ENCODE measurements at regions not wholly inside any gene's neighbourhood (a gene's known extent, or its start where the extent isn't known, plus 50 kb on each side); places are given as distances from the start of the nearest gene placed in this dataset.

DNA sequence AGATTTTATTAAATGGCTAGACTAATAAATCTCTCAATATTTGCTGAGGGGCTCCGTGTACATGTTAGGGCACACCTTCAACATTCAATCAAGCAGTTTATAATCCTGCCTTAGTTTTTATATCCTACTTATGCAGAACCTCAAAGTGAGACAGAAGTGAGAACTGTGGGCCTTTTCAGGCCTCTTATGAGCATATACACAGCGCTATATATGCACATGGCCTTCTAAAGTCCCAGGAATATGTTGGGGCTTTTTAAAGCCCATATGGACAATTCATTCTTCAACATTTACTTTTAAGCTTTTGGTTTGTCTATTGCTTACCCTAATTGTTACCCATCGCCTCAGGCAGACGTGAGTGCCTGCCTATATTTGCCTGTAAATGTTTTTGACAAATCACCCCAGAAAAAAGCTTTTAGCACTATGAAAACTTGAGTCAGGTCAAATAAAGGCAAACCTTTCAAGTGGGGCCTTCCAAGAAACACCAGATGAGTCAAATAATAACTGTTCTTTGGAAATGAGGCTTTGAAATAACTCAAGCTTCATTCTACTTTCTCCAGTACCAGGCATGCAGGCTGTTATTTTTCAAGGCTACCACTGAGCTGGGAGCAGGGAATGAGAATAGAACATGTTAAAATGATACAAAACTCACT lies 58.2 kb downstream of the ESM1 start:
- DNase-seq (ENCODE audit: low read depth) = no peak

DNA sequence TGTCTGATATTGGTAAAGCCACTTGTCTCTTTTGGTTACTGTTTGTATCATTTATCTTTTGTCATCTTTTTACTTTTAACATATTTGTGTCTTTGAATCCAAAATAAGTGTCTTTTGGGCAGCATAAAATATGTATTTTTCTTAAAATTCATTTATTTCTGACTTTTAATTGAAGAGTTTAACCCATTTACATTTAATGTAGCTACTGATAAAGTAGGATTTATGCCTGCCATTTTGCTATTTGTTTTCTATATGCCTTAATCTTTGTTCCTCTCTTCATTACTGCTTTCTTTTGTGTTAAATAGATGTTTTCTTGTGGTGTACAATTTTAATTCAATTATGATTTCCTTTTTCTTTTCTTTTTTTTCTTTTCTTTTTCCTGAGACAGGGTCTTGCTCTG lies 60.9 kb downstream of the ESM1 start:
- DNase-seq (ENCODE audit: low read depth) = no peak

DNA sequence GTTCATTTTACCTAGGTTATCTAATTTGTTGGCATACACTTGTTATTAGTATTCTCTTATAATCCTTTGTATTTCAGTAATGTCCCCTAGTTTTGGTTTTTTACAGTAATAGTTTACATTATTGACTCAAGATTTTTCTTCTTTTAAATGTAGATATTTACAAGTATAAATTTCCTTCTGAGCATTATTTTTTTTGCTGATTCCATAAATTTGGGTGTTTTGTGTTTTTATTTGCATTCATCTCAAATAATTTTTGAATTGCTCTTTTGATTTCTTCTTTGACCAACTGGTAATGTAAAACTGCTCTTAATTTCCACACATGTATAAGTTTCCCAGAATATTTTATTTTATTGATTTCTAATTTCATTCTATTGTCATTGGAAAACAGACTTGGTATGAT lies 68.1 kb downstream of the ESM1 start:
- no peak for DNase-seq (ENCODE audit: low read depth)

DNA sequence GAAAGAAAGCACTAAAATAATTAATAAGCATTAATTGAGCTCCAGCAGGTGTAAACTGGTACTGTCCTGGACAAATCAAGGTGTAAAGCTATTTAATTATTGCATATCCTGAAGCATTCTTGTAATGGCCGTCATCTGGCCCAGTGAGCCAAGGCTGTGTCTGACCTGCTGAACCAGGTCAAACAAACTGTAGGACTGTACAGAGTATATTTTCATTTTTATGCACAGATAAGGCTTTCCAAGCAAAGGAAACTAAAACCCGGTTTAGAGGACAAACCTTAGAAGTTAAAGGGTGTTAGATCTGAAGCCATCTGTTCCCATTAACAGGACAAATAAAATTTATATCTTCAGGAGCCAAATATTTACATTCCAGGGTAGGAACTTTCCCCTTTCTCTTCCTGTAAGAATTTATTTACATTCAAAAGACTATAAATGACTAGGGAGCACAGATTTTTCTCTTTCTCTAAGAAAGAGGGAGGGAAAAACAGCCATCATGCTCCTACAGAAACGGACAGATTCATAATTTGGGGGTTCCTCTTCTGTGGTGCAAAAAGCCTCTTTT lies 69.8 kb downstream of the ESM1 start:
- no peak for DNase-seq (ENCODE audit: low read depth)

DNA sequence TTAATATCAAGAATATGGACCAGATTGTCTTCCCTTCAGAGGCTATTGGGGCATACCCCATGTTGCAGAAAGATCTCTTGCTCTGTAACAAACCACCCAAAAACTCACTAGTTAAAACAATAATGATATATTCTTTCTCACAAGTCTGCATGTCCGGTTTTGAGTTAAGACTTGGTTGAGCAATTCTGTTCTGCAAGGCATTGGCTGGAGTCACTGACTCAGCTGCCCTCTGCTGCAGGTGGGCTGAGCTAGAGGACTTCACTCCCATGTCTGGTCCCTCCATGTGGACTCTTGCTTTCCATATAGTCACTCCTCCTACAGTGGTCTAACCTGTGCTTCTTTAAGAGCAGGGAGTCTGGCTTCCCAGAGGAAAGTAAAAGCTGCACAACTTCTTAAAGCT lies 73.4 kb downstream of the ESM1 start:
- no peak for DNase-seq (ENCODE audit: low read depth)

DNA sequence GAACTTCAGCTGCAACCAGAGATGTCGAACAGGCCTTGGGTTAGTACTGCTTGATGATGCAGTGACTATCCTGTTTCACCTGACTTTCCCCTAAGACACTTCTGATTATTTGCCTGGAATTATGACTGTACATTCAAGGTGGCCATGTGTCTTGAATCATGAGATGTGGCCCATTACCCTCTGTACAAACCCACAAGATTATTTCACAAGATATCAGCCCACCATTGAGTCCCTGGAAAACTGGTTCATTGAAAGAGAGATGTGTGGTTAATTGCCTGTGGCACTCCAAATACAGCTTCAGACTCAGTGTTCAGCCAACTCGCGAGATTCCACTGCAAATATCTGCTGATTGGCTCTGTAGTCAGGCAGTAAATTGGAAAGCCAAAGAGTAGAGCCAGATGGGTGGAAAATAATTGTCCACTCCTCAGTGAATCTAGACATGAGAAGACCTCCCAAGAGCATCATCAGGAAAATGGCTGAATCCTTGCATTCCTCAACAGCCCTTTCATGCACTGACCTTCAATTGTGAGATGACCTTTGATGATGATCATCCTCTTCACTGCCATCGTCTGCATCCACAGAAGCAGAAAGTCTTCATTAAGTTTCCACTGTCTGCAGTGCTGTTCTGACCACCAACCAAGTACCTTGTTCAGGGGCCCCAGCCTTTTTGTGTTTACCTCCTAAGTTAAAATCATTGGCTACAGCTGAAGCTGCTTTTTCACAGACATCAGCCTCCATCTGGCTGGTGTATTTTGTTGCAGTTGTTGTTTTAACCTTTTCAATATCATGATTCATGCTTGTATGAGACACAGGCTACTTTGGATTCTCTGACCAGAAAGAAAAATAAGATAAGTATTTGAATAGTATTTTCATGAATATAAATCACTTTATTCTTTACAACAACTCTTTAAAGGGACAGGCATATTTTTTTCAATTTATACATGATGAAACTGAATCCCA lies 75.2 kb downstream of the ESM1 start:
- DNase-seq (ENCODE audit: low read depth) = no peak

DNA sequence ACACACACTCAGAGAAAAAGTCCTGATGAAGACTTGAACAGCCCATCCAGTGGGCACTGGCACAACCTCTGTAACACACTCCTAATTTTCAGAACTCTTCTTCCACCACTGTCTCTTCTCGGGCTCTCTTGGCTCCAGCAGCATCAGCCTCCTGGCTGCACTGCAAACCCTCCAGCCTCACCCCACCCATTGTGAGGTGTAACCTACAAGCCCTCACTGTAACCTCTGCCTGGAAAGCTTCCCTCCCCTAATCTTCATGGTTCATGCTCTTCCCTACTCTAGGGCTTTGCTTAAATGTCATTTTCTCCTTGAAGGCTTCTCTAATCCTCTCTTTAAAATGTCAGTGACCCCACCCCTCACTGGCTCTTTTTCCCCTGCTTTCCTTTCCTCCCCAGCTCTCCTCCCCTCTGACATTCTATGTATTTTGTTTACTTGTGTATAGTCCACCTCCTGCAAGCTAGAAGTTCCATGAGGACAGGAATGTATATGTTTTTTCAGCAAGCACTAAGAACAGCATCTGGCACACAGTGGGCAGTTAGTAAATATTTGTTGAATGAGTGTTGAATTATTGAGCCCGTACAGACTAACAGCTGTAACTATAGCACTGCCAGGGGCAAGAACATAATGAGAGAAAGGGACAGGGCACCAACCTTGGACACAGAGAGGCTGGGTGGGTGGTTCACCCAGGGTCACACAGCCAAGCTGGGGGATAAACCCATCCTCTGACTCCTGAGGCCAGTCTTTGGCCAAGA lies 76.4 kb downstream of the ESM1 start:
- no peak for DNase-seq (ENCODE audit: low read depth)

DNA sequence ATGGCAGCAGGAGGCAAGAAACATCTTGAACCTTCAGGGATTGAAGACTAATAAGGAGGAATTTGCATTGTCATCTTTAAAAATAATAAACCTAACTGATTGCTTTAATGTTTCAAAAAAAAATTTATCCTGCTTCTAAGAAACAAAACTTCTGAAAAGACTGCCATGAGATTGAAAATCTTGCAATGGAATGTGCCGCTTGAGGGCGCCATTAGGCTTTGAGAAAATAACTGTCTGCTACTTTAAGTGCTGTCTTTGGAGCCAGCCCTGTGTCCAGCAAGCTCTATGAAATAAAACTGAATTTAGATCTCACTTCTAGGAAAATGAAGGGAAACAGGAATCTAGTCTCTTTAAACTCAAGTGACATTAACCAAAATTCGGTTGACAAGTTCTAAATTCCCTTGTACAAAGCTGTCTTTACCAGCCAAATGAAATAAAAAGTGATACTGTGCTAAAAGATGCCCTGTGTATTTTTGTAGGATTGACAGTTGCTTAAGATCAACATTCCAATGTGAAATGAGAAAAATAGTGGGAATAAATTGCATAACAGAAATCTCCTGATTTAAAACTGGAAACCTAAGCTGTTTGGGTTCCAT lies 79.4 kb downstream of the ESM1 start:
- peak; percentile 39 for DNase-seq (ENCODE audit: low read depth)

DNA sequence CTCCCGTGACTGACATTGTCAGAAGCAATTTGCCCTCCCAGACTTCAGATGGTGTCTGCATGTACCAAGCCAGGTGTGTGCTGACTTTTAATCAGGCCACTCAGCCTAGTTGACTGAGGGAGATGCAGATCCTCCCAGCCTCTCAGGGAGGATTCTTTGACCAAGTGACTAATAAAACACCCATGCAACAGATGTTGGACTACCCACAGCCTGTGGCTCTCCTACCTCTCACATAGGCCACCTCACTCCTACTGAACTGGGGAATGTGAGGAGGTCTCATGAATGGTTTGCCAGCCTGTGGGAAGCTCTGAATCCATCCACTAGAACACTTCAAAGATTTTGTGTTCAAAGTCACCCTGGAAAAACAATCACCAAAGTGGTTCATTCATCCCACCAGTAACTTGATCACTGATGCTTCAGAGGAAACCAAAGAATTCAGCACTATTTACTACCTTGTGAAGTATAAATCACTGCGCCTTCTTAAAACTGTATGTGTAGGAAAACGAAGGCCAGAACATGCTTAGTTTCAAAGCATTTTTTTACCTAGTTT lies 80.1 kb downstream of the ESM1 start:
- no peak for DNase-seq (ENCODE audit: low read depth)

DNA sequence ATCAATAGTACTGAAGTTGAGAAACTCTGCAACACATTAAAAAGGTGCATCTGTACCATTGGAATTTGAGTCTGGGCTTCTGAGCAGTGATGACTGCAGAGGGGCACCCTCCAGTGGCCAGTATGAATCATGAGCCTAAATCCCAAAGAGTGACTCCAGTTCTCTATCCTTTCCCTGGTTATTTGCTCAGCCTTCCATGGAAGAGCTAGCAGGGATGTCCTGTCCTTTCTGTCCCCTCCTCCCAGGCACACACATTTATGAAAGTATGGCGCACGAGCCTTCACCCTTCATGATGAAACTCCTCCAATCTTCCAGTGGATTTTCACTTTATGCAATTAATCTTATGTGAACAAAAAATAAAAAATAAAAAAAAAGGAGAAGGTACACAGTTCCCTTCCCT lies 81.0 kb downstream of the ESM1 start:
- DNase-seq (ENCODE audit: low read depth) = no peak

DNA sequence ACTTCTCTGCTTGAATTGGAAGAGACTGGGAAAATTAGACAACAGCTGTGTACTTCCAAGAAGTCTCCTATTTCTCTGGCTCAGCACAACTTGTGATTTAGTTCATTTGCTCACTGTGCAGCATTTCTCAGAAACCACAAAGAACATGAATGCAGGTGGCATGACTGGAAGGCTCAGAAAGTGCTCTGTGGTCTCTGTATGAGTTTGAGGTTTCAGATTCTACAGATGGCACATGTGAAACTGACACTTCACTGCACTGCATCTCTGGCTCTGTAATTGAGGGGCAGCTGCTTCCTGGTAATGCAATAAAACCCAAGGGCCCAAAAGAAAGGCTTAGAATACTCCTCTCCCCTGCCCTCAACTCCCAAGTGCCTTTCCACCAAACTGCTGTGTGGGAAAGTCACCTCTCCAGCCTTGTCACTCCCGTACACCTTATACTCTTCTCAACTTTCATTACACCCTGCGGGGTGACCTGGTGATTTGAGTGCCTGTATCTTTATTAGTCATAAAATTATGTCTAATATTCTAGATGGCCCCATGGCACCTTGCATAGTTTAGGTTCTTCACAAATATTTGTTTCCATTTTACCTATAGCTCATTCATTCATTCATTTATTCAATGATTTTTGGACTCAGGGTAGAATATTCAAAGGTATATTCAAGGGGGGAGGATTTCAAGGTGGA lies 82.5 kb downstream of the ESM1 start:
- DNase-seq (ENCODE audit: low read depth) = no peak

DNA sequence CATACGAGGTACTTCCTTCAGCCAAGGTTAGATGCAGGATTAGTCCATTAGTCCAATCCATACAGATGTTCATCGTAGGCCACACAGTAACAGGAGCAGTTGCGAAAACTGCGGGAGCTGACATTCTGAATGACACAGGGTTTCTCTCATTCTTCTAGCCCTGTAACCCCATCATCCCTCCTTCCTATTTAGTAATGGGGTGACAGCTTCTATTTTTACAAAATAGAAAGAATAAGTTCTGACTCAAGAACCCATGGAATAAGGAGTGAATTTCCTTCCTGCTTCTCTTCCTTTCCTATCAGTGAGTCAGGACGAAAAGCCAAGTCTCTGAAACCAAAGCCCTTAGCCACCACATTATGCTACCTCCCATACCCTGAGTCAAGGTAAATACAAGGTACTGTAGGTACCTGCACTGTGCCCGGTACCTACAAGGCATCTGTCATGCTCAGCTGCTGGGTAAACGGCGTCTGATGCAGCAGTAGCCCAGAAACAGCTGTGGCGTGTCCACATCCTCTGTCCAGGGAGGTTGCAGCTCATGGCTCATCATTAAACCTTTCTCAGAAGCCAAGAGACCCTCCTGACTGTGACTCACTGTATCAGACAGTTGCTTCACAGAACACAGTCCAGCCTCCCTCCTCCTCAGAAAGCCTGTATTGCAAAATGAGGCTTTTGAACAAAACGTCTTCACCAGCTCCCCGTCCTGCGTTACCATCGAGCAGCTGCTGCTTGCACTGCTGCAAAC lies 84.2 kb downstream of the ESM1 start:
- no peak for DNase-seq (ENCODE audit: low read depth)

DNA sequence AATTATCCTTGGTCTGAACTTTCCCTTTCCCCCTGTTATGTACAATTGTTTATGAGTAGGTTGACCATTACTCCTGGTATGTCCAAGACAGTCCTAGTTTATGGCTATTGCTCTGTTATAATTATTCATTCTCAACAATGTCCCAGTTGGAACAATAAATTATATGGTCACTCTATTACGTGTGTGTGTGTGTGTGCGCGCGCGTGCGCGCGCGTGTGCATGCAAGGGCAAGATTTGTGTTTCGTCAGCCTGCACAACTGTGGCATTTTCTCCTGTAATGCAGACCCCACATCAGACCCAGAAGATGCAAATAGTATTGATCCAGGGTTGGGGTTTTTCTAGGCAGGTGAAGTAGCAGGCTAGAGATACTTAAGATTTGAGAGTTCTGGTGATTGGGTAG lies 88.4 kb downstream of the ESM1 start:
- no peak for DNase-seq (ENCODE audit: low read depth)

DNA sequence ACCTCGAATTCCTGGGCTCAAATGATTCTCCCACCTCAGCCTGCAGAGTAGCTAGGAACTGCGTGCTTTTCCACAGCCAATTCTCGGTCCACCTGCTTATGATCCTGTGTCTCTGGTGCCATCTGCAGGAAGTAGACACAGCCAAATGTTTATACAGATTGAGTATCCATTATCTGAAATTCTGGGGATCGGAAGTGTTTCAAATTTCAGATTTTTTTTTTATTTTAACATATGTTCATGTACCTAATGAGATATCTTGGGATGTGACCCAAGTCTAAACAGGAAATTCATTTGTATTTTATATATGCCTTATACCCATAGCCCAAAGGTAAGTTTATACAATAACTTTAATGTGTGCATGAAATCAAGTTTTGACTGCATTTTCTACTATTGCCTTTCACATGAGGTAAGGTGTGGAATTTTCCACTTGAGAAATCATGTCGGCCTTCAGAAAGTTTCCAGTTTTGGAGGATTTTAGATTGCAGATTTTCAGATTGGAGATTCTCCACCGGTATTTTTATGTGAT lies 89.5 kb downstream of the ESM1 start:
- no peak for DNase-seq (ENCODE audit: low read depth)

DNA sequence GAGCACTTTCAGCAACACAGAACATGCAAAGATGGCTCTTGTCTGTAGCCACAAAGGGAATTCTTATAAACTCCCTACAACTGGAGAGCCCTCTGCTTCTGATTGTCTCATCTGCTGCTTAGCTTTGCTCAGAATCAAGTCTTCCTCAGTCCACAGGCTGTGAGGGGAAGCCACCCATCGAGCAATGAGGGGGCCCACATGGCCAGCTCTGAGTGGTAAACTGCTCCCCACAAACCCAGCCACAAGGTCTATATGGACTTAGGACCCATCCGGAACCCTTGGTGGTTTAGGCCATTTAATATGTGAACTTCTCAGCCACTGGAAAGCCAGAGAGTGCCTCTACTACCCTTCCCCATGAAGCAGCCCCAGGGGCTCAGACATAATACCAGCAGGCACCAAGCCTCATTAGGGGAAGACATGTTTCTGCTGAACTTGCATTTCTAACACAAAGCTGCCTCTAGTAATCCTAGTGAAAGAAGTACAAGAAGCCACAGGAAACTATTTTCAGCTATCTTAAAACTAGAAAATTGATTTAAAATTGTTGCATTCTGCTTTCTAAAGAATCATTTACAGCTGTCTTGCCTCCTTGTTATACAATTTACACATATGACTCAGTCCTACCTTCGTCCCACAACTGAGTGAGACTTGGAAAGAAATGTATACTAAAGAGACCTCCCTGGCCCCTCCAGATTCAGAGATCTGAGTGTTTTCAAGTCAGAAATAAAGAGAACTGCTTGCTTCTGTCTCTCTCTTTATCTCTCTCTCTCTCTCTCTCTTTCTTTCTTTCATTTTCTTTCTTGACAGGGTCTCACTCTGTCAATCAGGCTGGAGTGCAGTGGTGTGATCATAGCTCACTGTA lies 90.2 kb downstream of the ESM1 start:
- DNase-seq (ENCODE audit: low read depth) = no peak

DNA sequence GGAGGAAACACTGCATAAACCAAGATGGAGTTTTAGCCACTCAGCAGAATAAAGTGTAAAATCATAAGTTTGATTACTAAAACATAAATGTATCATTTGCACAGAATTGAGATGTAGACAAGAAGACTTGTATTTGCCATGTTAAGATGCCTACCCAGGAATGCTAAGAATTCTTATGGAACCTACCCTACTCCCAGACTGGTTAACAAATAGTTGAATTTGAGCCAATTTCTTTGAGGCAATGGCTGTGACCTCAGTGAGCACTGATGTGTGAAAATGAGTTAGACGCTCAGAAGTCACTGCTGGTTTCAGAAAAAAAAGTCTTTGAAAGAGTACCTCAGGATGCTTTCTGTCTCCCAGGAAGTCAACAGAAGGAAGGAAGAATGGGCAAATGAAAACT lies 95.6 kb downstream of the ESM1 start:
- DNase-seq (ENCODE audit: low read depth) = no peak

DNA sequence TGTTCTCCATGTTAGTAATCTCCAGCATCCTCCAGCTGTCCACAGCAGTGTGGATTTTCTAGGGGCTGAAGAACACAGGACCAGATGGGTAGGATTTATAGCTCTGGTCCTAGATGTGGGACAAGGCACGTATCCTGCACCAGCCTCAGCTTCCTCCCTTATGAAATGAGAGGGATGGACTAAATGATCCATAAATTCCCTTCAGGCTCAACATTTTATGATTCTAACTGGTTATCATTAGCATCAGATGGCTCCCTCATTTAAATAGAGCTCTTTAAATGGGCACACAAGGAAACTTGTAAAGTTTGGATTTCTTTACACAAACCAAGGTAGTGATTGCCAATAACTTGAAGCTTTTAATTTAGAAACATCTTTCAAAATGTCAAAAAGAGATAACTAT lies 97.7 kb downstream of the ESM1 start:
- no peak for DNase-seq (ENCODE audit: low read depth)

DNA sequence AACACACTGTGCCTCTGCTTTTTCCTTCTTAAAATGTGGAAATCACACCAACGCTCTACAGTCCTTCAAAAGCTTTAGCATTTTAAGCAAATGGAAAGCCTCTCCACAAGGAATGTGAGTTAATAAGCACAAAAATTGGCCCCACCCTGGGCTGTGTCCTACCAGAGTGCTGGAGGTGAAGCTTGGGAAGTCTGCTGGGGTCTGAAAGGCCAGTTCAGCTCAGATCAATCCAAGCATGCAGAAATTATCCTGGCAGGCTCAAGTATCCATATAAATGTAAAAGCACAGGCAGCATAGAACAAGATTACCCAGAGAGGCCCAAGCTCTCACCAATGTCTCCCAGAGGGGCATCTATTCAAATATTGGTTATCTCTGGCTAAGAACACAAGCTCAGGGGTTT lies 98.5 kb downstream of the ESM1 start:
- no peak for DNase-seq (ENCODE audit: low read depth)

DNA sequence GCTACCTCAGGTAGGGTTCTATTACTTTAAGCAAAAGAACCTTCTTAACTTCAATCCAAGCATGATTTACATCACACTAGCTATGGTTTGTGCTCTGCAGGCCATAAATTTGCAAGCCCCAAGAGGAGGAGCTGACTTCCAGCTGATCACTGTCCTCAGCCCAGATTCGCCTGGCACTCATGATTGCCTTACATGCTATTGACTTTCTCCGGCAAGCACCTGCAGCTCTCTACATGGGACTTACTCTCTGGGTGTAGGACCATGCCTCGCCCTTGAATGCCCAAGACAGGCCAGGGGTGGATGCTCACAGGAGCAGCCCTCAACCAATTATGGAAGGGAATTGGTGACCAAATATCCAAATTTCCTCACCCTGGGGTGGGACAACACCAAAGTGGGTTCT lies 99.8 kb downstream of the ESM1 start:
- no peak for DNase-seq (ENCODE audit: low read depth)

Measured in stimulated activated CD4-positive, alpha-beta T cell treated with anti-CD3 and anti-CD28 coated beads, Interleukin-2, amount 100 ng/mL, for 4 hours (primary cell).